ENCODE measurements at regions not wholly inside any gene's neighbourhood (a gene's known extent, or its start where the extent isn't known, plus 50 kb on each side); places are given as distances from the start of the nearest gene placed in this dataset.
"Not testable (repeated sequence)": the region's sequence is repeated elsewhere in the genome, so short reads cannot be mapped to it uniquely, and the experiment has no call there.

GRCh38 chr18:22826726-22827125, 106.4 kb upstream of the RBBP8 start:
- DNase-seq (ENCODE audit: low read depth, low spot score), result no peak
- Histone ChIP-seq H3K9ac (ENCODE audit: insufficient read length) (no peak overlapping the region), H3K27ac (no peak overlapping the region), H3K36me3 (ENCODE audit: insufficient read depth, low read length) (no peaks in the 10 kb centered on the region), H3K9me3 (ENCODE audit: low read depth, low read length) (no peaks in the 10 kb centered on the region), H3K4me3 (no peak overlapping the region)
- TF ChIP-seq FOXP2 (optimal IDR thresholded peaks at IDR 0.05; ENCODE audit: control extremely low read depth, extremely low read length, insufficient read depth) (no peak), EZH2 (IDR thresholded peaks at IDR 0.05) (no peak), POLR2AphosphoS5 (IDR thresholded peaks at IDR 0.05; ENCODE audit: borderline replicate concordance, low read depth, low read length) (no peak)

DNA sequence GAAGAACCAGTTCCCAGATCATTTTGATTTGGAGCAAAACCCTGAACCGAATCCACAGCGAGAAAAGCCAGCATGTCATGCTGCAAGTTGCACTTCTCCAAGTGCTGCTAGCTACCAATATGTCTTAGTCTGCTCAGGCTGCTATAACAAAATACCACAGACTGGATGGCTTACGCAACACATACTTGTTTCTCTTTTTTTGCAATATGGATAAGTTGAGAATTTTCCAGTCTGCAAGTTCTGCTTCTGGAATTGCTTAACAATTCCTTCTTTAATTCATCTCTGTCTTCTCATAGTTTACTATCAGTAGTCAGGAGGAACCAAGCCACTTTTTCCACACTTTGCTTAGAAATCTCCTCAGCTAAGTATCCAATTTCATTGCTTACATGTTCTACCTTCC, 105.9 kb upstream of the RBBP8 start:
- TF ChIP-seq FOXP2 (optimal IDR thresholded peaks at IDR 0.05; ENCODE audit: control extremely low read depth, extremely low read length, insufficient read depth) (no peak), POLR2AphosphoS5 (IDR thresholded peaks at IDR 0.05; ENCODE audit: borderline replicate concordance, low read depth, low read length) (no peak), EZH2 (IDR thresholded peaks at IDR 0.05) (no peak)
- Histone ChIP-seq H3K27ac (no peak overlapping the region), H3K9ac (ENCODE audit: insufficient read length) (no peak overlapping the region), H3K9me3 (ENCODE audit: low read depth, low read length) (no peaks in the 10 kb centered on the region), H3K36me3 (ENCODE audit: insufficient read depth, low read length) (no peaks in the 10 kb centered on the region), H3K4me3 (no peak overlapping the region)
- no peak for DNase-seq (ENCODE audit: low read depth, low spot score)

- Histone ChIP-seq H3K36me3 (ENCODE audit: insufficient read depth, low read length) (no peaks in the 10 kb centered on the region), H3K27ac (no peak overlapping the region), H3K4me3 (no peak overlapping the region), H3K9ac (ENCODE audit: insufficient read length) (no peak overlapping the region), H3K9me3 (ENCODE audit: low read depth, low read length) (no peaks in the 10 kb centered on the region)
- TF ChIP-seq FOXP2 (optimal IDR thresholded peaks at IDR 0.05; ENCODE audit: control extremely low read depth, extremely low read length, insufficient read depth) (no peak), EZH2 (IDR thresholded peaks at IDR 0.05) (no peak), POLR2AphosphoS5 (IDR thresholded peaks at IDR 0.05; ENCODE audit: borderline replicate concordance, low read depth, low read length) (no peak)
- DNase-seq (ENCODE audit: low read depth, low spot score), result no peak
Observed at GRCh38 chr18:22827741-22828140, 105.4 kb upstream of the RBBP8 start.

DNA sequence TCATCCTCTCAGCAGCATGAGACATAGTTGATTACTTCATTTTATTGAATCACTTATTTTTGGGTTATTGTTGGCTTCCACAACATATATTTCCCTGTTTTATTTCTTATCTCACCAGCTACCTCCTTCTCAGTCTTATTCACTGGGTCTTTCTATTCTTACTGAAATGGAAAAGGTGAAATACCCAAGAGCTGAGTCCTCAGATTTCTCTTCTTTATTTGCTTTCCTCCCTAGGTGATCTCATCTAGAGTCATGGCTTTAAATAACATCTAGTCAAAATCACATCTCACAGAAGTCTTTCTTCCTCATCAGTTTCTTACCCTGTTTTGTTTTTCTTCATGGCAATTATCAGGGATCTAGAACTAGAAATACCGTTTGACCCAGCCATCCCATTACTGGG, 105.0 kb upstream of the RBBP8 start:
- H3K9ac ChIP-seq (ENCODE audit: insufficient read length), result no peak overlapping the region
- H3K36me3 ChIP-seq (ENCODE audit: insufficient read depth, low read length), result no peaks in the 10 kb centered on the region
- DNase-seq (ENCODE audit: low read depth, low spot score), result no peak
- H3K9me3 ChIP-seq (ENCODE audit: low read depth, low read length), result no peaks in the 10 kb centered on the region
- no peak overlapping the region for H3K4me3 ChIP-seq
- no peak overlapping the region for H3K27ac ChIP-seq
- TF ChIP-seq POLR2AphosphoS5 (IDR thresholded peaks at IDR 0.05; ENCODE audit: borderline replicate concordance, low read depth, low read length) (no peak), FOXP2 (optimal IDR thresholded peaks at IDR 0.05; ENCODE audit: control extremely low read depth, extremely low read length, insufficient read depth) (no peak), EZH2 (IDR thresholded peaks at IDR 0.05) (no peak)

- not testable (repeated sequence) for H3K9ac ChIP-seq (ENCODE audit: insufficient read length); H3K36me3 ChIP-seq (ENCODE audit: insufficient read depth, low read length); H3K9me3 ChIP-seq (ENCODE audit: low read depth, low read length); H3K27ac ChIP-seq; DNase-seq (ENCODE audit: low read depth, low spot score); H3K4me3 ChIP-seq
Observed at GRCh38 chr18:22828583-22828982, 104.5 kb upstream of the RBBP8 start.

DNA sequence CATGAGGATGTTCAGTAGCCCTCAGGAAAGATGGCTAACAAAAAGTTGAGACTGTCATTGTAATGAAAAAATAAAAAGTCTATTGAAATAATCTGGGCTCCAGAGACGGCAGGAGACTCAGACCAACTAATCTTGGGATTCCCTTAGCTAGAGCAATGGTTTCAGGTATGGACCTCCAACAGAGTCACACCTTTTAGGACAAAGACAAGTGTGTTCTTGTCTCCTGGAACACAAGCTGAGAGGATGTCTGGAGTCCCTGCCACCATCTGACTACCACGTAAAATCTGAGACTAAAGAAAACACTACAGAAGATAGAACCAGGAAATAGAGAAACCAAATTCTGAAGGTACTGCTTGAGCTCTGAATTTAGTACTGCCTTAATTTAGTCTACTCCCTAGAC, 103.3 kb upstream of the RBBP8 start:
- no peak for TF ChIP-seq POLR2AphosphoS5 (IDR thresholded peaks at IDR 0.05; ENCODE audit: borderline replicate concordance, low read depth, low read length)
- TF ChIP-seq EZH2 (IDR thresholded peaks at IDR 0.05), result no peak
- no peak for TF ChIP-seq FOXP2 (optimal IDR thresholded peaks at IDR 0.05; ENCODE audit: control extremely low read depth, extremely low read length, insufficient read depth)
- Histone ChIP-seq H3K36me3 (ENCODE audit: insufficient read depth, low read length) (no peaks in the 10 kb centered on the region), H3K4me3 (no peak overlapping the region), H3K9me3 (ENCODE audit: low read depth, low read length) (no peaks in the 10 kb centered on the region), H3K9ac (ENCODE audit: insufficient read length) (no peak overlapping the region), H3K27ac (no peak overlapping the region)
- DNase-seq (ENCODE audit: low read depth, low spot score), result no peak

- Histone ChIP-seq H3K9ac (ENCODE audit: insufficient read length) (no peak overlapping the region), H3K4me3 (no peak overlapping the region), H3K9me3 (ENCODE audit: low read depth, low read length) (no peaks in the 10 kb centered on the region), H3K36me3 (ENCODE audit: insufficient read depth, low read length) (no peaks in the 10 kb centered on the region), H3K27ac (no peak overlapping the region)
- TF ChIP-seq FOXP2 (optimal IDR thresholded peaks at IDR 0.05; ENCODE audit: control extremely low read depth, extremely low read length, insufficient read depth) (no peak), EZH2 (IDR thresholded peaks at IDR 0.05) (no peak), POLR2AphosphoS5 (IDR thresholded peaks at IDR 0.05; ENCODE audit: borderline replicate concordance, low read depth, low read length) (no peak)
- no peak for DNase-seq (ENCODE audit: low read depth, low spot score)
Observed at GRCh38 chr18:22830511-22830910, 102.6 kb upstream of the RBBP8 start.

DNA sequence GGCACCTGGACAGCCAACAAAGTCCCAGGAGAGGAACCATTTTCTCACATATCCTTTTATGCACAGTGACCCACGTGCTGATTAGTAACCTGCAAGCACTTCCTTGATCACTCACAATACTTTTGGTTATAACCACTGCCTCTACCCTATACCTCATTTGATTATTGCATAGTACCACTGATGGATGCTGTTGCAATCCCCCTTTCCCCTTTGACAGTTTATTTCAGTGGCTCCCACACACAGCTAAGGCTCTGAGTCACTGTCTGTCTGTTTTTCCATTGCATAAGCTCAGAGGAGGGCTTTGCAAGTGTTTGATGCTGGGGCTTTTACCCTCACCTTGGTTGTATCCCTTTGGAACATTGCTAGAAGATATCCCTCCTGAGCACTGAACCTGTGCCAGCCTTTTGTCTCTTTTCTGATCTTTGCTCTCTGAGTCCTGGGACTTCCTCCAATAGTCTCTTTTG, 101.7 kb upstream of the RBBP8 start:
- H3K36me3 ChIP-seq (ENCODE audit: insufficient read depth, low read length), result no peaks in the 10 kb centered on the region
- H3K9me3 ChIP-seq (ENCODE audit: low read depth, low read length), result no peaks in the 10 kb centered on the region
- H3K9ac ChIP-seq (ENCODE audit: insufficient read length), result no peak overlapping the region
- no peak for DNase-seq (ENCODE audit: low read depth, low spot score)
- H3K27ac ChIP-seq, result no peak overlapping the region
- TF ChIP-seq POLR2AphosphoS5 (IDR thresholded peaks at IDR 0.05; ENCODE audit: borderline replicate concordance, low read depth, low read length) (no peak), EZH2 (IDR thresholded peaks at IDR 0.05) (no peak), FOXP2 (optimal IDR thresholded peaks at IDR 0.05; ENCODE audit: control extremely low read depth, extremely low read length, insufficient read depth) (no peak)
- H3K4me3 ChIP-seq, result no peak overlapping the region

GRCh38 chr18:22836932-22837331, 96.2 kb upstream of the RBBP8 start:
- TF ChIP-seq EZH2 (IDR thresholded peaks at IDR 0.05) (no peak), FOXP2 (optimal IDR thresholded peaks at IDR 0.05; ENCODE audit: control extremely low read depth, extremely low read length, insufficient read depth) (no peak), POLR2AphosphoS5 (IDR thresholded peaks at IDR 0.05; ENCODE audit: borderline replicate concordance, low read depth, low read length) (no peak)

More at GRCh38 chr18:22836932-22837331, 96.2 kb upstream of the RBBP8 start:
- H3K27ac ChIP-seq, result no peak overlapping the region
- H3K9me3 ChIP-seq (ENCODE audit: low read depth, low read length), result no peaks in the 10 kb centered on the region
- no peaks in the 10 kb centered on the region for H3K36me3 ChIP-seq (ENCODE audit: insufficient read depth, low read length)
- H3K9ac ChIP-seq (ENCODE audit: insufficient read length), result no peak overlapping the region
- no peak overlapping the region for H3K4me3 ChIP-seq
- no peak for DNase-seq (ENCODE audit: low read depth, low spot score)
